T-helper 1 cell treated with Interleukin-12 subunit alpha and Interleukin-12 subunit beta and Interleukin-4 antibody, amounts not matched to agents 30 ng/mL and 1 ng/mL, for 36 hours (primary cell): ENCODE measurements at regions not wholly inside any gene's neighbourhood (a gene's known extent, or its start where the extent isn't known, plus 50 kb on each side); places are given as distances from the start of the nearest gene placed in this dataset.

Source experiments
- intact Hi-C: fragments of 100-400 bp; cut with micrococcal nuclease; formaldehyde crosslinking; loops from one replicate; pipeline ENCODE4 v1.15.1; 2024

GRCh38 chr6:166733900-166734299 lies 106.8 kb upstream of the RPS6KA2 start:
- intact Hi-C loops = no loop called here

DNA sequence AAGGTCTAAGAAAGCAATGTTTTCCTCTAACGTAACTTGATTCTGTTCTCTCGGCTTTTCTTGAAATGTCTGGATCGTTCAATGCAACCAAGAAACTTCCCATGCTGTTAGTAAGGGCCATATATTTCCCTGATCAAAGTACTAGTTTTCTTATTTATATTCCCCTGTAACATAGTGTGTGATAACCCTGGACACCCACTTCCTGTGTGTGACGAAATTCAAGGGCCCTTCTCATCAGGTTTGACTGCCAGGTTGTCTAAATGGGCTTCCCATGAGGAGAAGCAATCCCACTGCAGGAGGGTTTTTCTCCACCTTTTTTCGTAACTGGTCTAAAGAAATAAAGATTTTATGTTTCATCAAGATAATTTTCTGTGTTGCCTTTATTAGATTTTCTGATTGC lies 102.6 kb upstream of the RPS6KA2 start:
- intact Hi-C loops = no loop called here

DNA sequence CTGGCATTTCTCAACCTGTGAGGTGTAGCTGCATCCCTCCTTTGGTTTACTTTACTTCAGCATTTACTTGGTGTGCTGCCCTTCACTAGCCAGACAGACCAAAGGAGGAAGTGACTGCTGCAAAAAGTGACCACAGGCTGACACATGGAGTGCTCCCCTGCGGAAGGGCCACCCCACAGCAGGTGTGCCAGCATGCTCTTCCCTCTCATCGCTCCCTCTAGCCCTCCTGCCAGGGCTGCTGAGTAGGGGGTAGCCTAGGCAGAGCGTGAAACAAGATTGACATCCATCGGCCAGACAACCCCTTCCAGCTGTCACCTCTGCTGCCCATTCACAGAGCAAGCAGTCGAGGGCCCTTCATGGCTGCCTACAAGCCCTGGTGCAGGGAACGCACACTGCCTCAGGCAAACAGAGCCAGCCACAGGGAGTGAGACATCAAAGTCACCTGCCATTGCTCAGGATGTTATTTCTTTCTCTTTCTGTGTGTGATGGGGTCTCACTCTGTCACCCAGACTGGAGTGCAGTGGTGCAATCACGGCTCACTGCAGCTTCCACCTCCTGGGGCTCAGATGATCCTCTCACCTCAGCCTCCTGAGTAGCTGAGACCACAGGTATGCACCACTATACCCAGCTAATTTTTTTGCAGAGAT lies 102.0 kb upstream of the RPS6KA2 start:
- intact Hi-C loops = no loop called here

GRCh38 chr6:166726201-166726600 lies 99.2 kb upstream of the RPS6KA2 start:
- intact Hi-C loops = no loop called here

GRCh38 chr6:166725571-166725970 lies 98.5 kb upstream of the RPS6KA2 start:
- intact Hi-C loops = no loop called here

DNA sequence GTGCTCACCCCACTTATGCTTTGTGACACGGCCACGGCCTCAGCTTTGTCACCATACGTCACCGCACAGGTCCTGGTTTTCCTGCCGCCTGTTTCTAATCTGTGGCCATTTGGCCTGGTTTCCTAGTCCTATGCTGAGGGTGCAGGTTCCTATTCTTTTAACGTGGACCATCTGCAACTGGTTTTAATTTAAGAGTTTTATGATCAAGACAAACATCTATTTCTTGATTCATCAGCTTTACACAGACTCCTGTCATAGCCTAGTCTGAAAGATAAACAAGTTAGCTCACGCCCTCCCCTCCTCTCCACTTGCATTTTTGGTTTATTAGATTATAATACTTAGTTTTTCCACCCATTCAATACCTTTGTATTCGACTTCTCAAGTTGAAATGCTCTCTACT lies 97.5 kb upstream of the RPS6KA2 start:
- intact Hi-C loops = no loop called here

DNA sequence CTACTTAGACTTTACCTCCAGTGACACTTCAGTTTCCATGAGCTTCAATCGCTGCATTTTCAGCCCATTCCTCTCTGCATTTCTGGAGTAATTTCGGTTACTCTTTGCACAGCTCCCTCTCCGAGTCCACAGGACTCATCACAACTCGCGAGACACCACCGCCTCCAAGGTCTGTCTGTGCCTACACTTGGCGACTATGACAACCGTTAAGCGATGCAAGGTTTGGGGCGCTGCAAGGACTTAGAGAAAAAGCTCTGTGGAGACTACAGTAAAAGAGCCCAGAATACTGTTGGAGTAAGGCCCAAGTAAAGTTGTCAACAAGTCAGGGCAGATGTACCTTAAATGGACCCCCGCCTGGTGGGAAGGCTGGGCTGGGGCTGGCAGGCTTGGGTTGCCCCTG lies 95.7 kb upstream of the RPS6KA2 start:
- intact Hi-C loops = no loop called here

GRCh38 chr6:166721576-166721975 lies 94.5 kb upstream of the RPS6KA2 start:
- intact Hi-C loops = no loop called here

GRCh38 chr6:166720856-166721255 lies 93.8 kb upstream of the RPS6KA2 start:
- intact Hi-C loops = no loop called here

DNA sequence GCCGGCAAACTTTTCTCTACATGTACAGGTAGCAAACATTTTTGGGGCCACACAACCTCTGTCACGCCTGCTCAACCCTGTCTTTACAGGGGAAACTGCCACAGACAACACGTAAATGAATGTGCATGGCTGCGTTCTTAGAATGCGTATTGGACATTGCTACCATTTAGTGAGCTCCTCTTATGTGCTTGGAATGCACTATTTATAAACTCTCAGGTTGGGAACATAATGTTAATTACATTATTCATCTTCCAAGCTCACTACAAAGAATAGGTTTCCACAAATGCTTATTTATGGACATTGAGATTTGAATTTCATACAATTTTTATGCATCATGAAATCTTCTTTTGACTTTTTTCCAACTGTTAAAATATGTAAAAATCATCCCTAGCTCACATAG lies 92.0 kb upstream of the RPS6KA2 start:
- intact Hi-C loops = no loop called here

DNA sequence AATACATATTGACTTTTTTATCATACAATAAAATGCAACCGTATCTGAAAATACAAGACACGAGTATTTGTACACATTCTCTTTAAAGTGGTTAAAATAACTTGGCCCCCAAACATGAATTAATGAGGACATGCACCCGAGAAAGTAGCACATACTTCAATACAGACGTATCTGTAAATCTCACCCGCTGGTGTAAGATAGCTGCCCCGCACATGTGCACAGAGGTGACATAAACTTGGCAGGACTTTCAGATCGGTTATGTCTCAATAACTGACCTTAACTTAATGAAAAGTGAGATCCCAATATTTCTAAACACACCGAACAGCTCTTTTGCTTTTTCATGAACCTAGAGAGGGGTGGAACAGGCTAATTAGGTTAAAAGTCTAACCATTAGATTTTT lies 91.5 kb upstream of the RPS6KA2 start:
- intact Hi-C loops = no loop called here

DNA sequence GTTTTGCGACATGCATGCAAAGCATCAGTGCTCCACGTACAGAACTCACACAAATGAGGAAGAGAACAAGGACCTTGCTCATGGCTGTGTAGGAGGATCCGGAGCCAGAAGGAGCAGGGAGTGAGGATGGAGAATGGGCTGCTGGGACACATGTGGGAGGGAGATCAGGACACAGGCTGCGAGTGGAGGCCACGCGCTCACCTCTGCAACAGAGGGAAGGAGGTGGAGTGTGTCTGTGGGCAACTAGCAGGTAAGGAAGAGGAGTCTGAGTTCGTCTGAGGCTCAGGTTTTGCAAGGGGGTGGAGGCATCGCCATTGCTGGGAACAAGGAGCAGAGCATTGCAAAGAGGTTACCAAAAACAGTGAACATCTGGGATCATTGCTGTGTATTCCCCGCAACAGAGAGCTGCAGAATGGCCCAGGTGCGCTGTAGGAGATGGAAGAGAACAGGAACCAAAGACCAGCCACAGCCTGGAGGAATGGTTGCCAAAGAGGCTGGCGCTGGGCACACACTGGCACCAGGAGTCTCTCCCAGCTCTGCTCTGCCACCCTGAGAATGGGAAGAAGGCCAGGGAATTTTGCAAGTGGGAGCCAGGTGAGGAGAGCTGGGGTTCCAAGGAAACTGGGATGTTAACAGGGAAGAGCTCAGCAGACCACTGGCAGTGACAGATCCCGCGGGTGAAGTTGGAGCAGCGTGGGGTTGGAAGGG lies 90.0 kb upstream of the RPS6KA2 start:
- intact Hi-C loops = no loop called here

- intact Hi-C loops = no loop called here
These were observed 88.9 kb upstream of the RPS6KA2 start for GRCh38 chr6:166715992-166716391.

DNA sequence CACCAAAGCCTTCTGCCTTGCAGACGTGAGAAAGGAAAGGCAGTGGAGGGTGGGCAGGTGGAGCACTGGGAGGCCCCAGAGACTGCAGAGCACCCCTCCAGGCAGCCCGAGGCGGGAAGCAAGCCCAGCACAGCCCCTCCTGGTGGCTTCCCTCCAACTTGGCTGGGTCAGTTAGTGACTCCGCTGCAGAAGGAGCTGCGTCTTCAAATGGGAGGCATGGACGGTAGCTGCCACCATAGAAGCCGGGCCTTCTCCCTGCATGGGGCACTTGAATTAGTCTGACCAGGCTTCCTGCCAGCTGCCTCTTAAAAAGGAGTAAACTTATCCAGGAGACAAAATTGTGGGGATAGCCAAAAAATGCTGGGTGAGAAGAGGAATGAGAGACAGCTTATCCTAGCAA lies 88.0 kb upstream of the RPS6KA2 start:
- intact Hi-C loops = no loop called here

DNA sequence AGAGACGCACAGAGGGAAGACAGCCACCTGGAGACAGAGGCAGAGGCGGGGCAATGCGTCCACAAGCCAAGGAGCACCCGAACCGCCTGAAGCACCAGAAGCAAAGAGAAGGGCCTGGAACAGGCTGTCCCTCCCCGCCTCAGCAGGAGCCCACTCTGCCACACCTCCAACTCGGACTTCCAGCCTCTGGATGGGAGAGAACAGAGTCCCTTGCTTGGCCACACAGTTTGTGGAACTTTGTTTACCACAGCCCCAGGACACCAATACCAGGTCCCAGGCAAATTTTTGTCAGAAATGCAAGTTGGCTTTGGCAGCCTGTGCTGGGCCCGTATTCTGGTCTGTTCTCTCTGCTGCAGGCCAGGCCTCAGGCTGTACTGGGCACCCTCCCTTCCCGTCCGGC lies 87.5 kb upstream of the RPS6KA2 start:
- intact Hi-C loops = no loop called here

DNA sequence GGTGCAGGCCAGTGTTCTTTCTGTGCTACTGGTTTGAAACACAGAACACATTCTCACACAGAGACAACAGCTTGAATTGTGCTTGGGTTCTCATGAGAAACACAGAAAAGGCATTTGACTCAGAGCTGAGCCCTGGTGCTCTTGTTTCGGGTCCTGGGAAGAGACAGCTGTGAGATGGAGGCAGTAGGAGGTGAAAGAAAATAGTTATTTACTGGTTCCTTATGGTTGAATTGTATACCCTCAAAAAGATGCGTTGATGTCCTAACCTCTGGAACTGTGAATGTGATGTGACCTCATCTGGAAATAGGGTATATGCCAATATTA lies 87.1 kb upstream of the RPS6KA2 start:
- intact Hi-C loops = no loop called here

- intact Hi-C loops = no loop called here
These were observed 86.6 kb upstream of the RPS6KA2 start for GRCh38 chr6:166713434-166714186.

DNA sequence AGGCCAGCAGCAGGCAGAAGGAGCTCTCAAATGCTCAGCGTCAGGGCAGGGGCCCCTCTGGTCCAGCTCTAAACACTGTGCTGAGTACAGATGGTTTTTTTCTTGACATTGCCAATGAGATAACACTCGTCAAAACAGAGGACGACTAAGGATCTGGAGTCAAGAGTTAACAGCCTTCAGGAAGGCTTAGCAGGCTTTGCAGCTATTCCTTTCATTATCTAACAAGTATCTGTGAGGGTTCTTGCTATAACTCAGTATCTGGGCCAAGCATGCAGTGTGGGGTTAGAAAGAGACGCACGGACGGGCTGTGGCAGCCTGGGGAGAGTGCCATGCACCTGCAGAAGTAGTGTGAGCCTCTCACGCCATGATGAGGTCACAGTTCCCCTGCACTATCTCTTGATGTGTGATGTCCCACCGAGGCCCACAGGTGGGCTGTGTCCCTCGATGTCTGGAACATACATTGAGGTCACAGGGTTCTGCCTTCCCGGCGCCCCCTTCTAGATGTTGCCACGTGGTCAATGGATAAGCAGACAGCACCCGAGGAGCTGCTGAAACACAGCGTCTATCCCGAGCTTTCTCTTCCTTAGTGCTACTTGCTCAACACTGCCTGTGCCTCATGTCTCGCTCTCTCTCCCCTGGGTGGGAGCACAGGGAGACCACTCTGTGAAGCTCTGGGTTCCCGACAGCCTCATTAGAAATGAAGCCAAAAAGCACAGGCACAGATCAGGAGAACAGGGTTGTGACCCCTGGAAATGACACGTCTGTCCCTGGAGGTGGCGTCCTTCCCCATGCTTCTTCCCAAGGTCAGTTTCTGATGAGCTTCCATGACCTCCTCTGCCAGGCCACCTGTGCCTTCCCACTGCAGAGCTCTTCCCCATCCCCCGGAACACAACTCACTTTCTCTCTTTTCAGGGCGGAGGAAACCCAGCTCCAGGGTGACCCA lies 85.5 kb upstream of the RPS6KA2 start:
- intact Hi-C loops = no loop called here

DNA sequence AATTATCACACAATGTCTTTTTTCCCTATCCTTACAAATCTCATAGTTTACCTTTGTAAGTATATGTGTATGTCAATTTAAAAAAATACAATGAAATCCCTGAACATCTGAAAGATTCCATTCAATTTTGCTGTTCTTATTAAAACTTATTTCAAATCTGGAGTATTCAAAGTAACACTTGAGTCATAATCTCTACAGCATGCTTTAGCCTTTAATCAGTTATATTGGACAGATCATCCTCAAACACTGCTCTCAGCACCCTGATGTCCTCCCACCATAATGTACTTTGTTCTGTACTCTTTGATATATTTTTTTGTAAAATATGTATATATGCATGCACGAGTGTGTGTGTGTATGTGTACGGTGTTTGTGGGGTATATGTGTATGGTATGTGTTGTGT lies 83.0 kb upstream of the RPS6KA2 start:
- intact Hi-C loops = no loop called here

- intact Hi-C loops = no loop called here
These were observed 81.4 kb upstream of the RPS6KA2 start for GRCh38 chr6:166708460-166708859.

DNA sequence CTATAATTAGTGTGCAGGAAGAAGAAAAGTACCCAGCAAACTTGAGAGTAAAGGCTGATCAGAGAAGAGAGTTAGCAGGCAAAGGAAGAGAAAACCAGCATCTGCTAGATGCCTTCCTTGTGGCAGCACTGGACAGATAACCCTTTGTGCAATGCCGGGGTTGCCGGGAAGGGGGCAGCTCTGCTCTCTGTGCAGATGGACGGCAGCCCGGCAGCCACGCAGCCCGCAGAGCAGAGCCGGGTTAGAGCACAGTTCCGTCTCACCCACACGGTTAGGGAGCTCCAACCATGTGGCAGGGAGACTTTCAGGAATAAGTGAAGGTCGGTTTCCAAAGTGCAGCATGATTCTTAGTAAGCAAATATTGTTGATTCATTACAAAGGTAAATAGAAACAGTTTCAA lies 80.0 kb upstream of the RPS6KA2 start:
- intact Hi-C loops = no loop called here

- intact Hi-C loops = no loop called here
These were observed 78.0 kb upstream of the RPS6KA2 start for GRCh38 chr6:166705069-166705468.
